GM20000 (cell line): ENCODE measurements at regions not wholly inside any gene's neighbourhood (a gene's known extent, or its start where the extent isn't known, plus 50 kb on each side); places are given as distances from the start of the nearest gene placed in this dataset.

Source experiments
- DNase-seq: peaks from one replicate; pipeline ENCODE4 v3.0.0; 2012; ENCODE audit warnings: low spot score
- CTCF ChIP-seq: IDR thresholded peaks from 2 replicates; pipeline ENCODE4 v1.5.1; 2012; ENCODE audit warnings: mild to moderate bottlenecking, control low read depth; ENCODE audit errors: extremely low read depth, missing control alignments

- TF ChIP-seq CTCF, result no peak
- no peak for DNase-seq
These were observed 231.1 kb upstream of the PDZRN3 start for GRCh38 chr3:73855813-73856212.

DNA sequence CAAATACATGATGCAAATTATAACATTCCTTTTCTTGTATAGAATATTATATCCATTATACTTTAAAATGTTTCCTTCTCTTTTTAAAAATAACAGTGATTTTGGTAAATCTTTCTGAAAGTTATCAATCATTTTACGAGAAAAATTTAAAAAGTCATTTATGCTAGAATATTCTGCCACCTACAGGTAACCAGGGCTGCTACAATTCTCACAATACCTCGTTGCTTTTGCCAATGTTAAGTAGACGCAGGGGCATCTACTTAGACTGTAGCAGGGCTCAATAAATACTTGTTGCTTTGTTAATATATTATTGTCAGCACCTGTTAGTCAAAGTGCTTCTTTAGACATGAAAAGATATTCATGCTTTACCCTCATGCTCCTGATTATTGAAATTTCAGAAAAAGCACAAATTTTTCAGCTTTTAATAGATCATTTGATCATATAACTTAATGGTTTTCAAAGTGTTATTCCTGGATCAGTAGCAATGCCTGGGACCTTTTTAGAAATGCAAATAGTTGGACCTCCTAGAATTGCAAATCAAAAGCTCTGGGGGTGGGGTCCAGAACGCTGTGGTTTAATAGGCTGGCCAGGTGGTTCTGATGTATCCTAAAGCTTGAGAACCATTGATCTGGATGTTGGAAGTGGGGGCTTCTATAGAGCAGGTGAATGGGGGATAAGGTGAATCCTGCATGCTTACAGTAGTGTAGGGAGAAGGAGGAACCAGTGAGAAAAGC, 223.6 kb upstream of the PDZRN3 start:
- TF ChIP-seq CTCF, result peak; percentile 25
- DNase-seq, result peak; percentile 11

DNA sequence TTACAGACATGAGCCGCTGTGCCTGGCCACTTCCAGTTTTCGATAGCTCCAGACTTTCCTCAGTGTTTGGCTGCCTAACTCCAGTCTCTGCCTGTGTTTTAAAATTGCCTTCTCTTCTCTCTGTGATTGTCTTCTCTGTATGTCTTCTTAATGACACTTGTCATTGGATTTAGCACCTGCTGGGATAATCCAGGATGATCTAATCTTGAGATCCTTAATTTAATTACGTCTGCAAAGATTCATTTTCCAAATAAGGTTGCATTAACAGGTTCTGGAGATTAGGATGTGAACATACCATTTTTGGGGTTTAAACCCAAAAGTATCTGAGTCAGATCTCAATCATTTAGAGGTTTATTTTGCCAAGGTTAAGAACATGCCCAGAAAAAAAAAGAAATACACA, 222.2 kb upstream of the PDZRN3 start:
- DNase-seq, result no peak

GRCh38 chr3:73839032-73839431, 214.3 kb upstream of the PDZRN3 start:
- no peak for TF ChIP-seq CTCF

More for the DNA sequence above, 222.2 kb upstream of the PDZRN3 start:
- no peak for TF ChIP-seq CTCF

GRCh38 chr3:73835945-73836344, 211.2 kb upstream of the PDZRN3 start:
- DNase-seq, result no peak
- no peak for TF ChIP-seq CTCF

More at GRCh38 chr3:73839032-73839431, 214.3 kb upstream of the PDZRN3 start:
- no peak for DNase-seq

- no peak for TF ChIP-seq CTCF
- DNase-seq, result no peak
These were observed 207.7 kb upstream of the PDZRN3 start for GRCh38 chr3:73832426-73832825.

DNA sequence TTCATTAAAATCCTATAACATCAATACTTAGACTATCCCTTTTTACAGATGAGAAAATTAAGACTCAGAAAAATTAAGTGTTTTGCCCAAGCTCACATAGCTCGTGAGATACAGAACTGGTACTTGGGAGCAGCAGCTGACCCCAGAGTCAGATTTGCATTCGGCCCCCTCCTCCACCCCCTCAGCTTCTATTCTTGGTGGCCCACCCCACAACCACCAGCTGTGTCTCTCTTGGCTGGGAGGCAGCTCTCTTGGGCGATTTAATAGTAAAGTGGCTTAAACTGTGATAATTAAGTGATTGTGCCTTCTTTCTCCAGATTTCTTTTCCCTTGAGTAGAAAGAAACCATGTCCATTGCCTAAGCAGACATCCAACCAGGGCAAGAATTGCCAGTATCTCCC, 203.6 kb upstream of the PDZRN3 start:
- no peak for TF ChIP-seq CTCF
- DNase-seq, result no peak
